Activated naive CD4-positive, alpha-beta T cell treated with anti-CD3 and anti-CD28 coated beads, Interleukin-2, amount 10 ng/mL, durations not matched to agents 7 days and 5 days (primary cell): ENCODE measurements at regions not wholly inside any gene's neighbourhood (a gene's known extent, or its start where the extent isn't known, plus 50 kb on each side); places are given as distances from the start of the nearest gene placed in this dataset.

Source experiments
- CTCF ChIA-PET: fragments of 350-600 bp; sonication (Branson Sonifier 250); formaldehyde crosslinking; loops from one replicate; lab custom pipeline; 2021; ENCODE audit warnings: antibody characterized with exemption; lab: Charles Lee
- DNase-seq: peaks from one replicate; pipeline ENCODE4 v3.0.0-alpha.2; 2020
- H3K27ac Mint-ChIP-seq: one replicate; pipeline ENCODE4 v1.8.0; 2021; ENCODE audit warnings: mild to moderate bottlenecking, moderate library complexity, mixed read lengths
- H3K27me3 Mint-ChIP-seq: one replicate; pipeline ENCODE4 v1.8.0; 2021; ENCODE audit warnings: mild to moderate bottlenecking, mixed read lengths
- H3K36me3 Mint-ChIP-seq: one replicate; pipeline ENCODE4 v1.8.0; 2021; ENCODE audit warnings: mixed read lengths
- H3K4me1 Mint-ChIP-seq: one replicate; pipeline ENCODE4 v1.8.0; 2021; ENCODE audit warnings: mixed read lengths
- H3K4me3 Mint-ChIP-seq: one replicate; pipeline ENCODE4 v1.8.0; 2021; ENCODE audit warnings: mild to moderate bottlenecking, moderate library complexity, mixed read lengths
- H3K9me3 Mint-ChIP-seq: one replicate; pipeline ENCODE4 v1.8.0; 2021; ENCODE audit warnings: mixed read lengths

GRCh38 chr13:111970494-111971141, 96.3 kb upstream of the SOX1 start:
- peaks cover 2% of the 10 kb centered on the region for H3K36me3 Mint-ChIP-seq
- peaks cover 17% of the 10 kb centered on the region for H3K9me3 Mint-ChIP-seq
- no peak for DNase-seq
- no peak overlapping the region for H3K27ac Mint-ChIP-seq
- CTCF ChIA-PET = no interaction called here
- no peak overlapping the region for H3K4me3 Mint-ChIP-seq
- H3K4me1 Mint-ChIP-seq = no peaks in the 10 kb centered on the region
- H3K27me3 Mint-ChIP-seq = peaks cover 8% of the 10 kb centered on the region

GRCh38 chr13:111971891-111972780, 94.8 kb upstream of the SOX1 start:
- H3K9me3 Mint-ChIP-seq = peaks cover 24% of the 10 kb centered on the region
- no peak overlapping the region for H3K27ac Mint-ChIP-seq
- H3K36me3 Mint-ChIP-seq = peaks cover 2% of the 10 kb centered on the region
- H3K4me1 Mint-ChIP-seq = no peaks in the 10 kb centered on the region
- CTCF ChIA-PET = no interaction called here
- no peak for DNase-seq
- H3K27me3 Mint-ChIP-seq = peaks cover 8% of the 10 kb centered on the region
- H3K4me3 Mint-ChIP-seq = no peak overlapping the region

GRCh38 chr13:111973186-111973585, 93.8 kb upstream of the SOX1 start:
- Mint-ChIP-seq H3K27ac (no peak overlapping the region), H3K9me3 (peaks cover 24% of the 10 kb centered on the region), H3K4me1 (no peaks in the 10 kb centered on the region), H3K4me3 (no peak overlapping the region), H3K36me3 (peaks cover 2% of the 10 kb centered on the region), H3K27me3 (peaks cover 8% of the 10 kb centered on the region)
- CTCF ChIA-PET = no interaction called here
- no peak for DNase-seq

- peaks cover 24% of the 10 kb centered on the region for H3K9me3 Mint-ChIP-seq
- H3K4me3 Mint-ChIP-seq = no peak overlapping the region
- DNase-seq = no peak
- H3K36me3 Mint-ChIP-seq = peaks cover 2% of the 10 kb centered on the region
- no peaks in the 10 kb centered on the region for H3K4me1 Mint-ChIP-seq
- peaks cover 8% of the 10 kb centered on the region for H3K27me3 Mint-ChIP-seq
- H3K27ac Mint-ChIP-seq = no peak overlapping the region
- CTCF ChIA-PET = no interaction called here
Measured at GRCh38 chr13:111973605-111974340, 93.2 kb upstream of the SOX1 start.

GRCh38 chr13:111974341-111974640, 92.7 kb upstream of the SOX1 start:
- H3K27ac Mint-ChIP-seq = no peak overlapping the region
- H3K4me3 Mint-ChIP-seq = no peak overlapping the region
- H3K9me3 Mint-ChIP-seq = peaks cover 24% of the 10 kb centered on the region
- no peaks in the 10 kb centered on the region for H3K4me1 Mint-ChIP-seq
- CTCF ChIA-PET = no interaction called here
- DNase-seq = no peak
- H3K27me3 Mint-ChIP-seq = peaks cover 8% of the 10 kb centered on the region
- peaks cover 2% of the 10 kb centered on the region for H3K36me3 Mint-ChIP-seq

GRCh38 chr13:111975539-111976473, 91.1 kb upstream of the SOX1 start:
- H3K4me1 Mint-ChIP-seq = no peaks in the 10 kb centered on the region
- peaks cover 2% of the 10 kb centered on the region for H3K36me3 Mint-ChIP-seq
- H3K4me3 Mint-ChIP-seq = no peak overlapping the region
- CTCF ChIA-PET = no interaction called here
- no peak for DNase-seq
- no peak overlapping the region for H3K27ac Mint-ChIP-seq
- peaks cover 5% of the 10 kb centered on the region for H3K27me3 Mint-ChIP-seq
- H3K9me3 Mint-ChIP-seq = peaks cover 24% of the 10 kb centered on the region

GRCh38 chr13:111976474-111977178, 90.3 kb upstream of the SOX1 start:
- H3K27me3 Mint-ChIP-seq = peaks cover 5% of the 10 kb centered on the region
- no peak overlapping the region for H3K27ac Mint-ChIP-seq
- CTCF ChIA-PET = no interaction called here

GRCh38 chr13:111977179-111977506, 89.8 kb upstream of the SOX1 start:
- H3K27me3 Mint-ChIP-seq = peaks cover 5% of the 10 kb centered on the region
- H3K4me1 Mint-ChIP-seq = no peaks in the 10 kb centered on the region
- H3K9me3 Mint-ChIP-seq = peaks cover 24% of the 10 kb centered on the region
- no peak overlapping the region for H3K27ac Mint-ChIP-seq
- DNase-seq = no peak
- H3K4me3 Mint-ChIP-seq = no peak overlapping the region
- CTCF ChIA-PET = no interaction called here
- peaks cover 2% of the 10 kb centered on the region for H3K36me3 Mint-ChIP-seq

More at GRCh38 chr13:111976474-111977178, 90.3 kb upstream of the SOX1 start:
- Mint-ChIP-seq H3K4me1 (no peaks in the 10 kb centered on the region), H3K36me3 (peaks cover 2% of the 10 kb centered on the region), H3K4me3 (no peak overlapping the region), H3K9me3 (peaks cover 24% of the 10 kb centered on the region)
- DNase-seq = no peak

GRCh38 chr13:111978546-111978945, 88.4 kb upstream of the SOX1 start:
- CTCF ChIA-PET = no interaction called here
- H3K27me3 Mint-ChIP-seq = no peaks in the 10 kb centered on the region
- no peaks in the 10 kb centered on the region for H3K4me1 Mint-ChIP-seq
- H3K4me3 Mint-ChIP-seq = no peak overlapping the region
- H3K27ac Mint-ChIP-seq = no peak overlapping the region
- peaks cover 24% of the 10 kb centered on the region for H3K9me3 Mint-ChIP-seq
- H3K36me3 Mint-ChIP-seq = peaks cover 2% of the 10 kb centered on the region
- no peak for DNase-seq

GRCh38 chr13:111980146-111980929, 86.6 kb upstream of the SOX1 start:
- no peak for DNase-seq
- Mint-ChIP-seq H3K27me3 (no peaks in the 10 kb centered on the region), H3K9me3 (peaks cover 10% of the 10 kb centered on the region), H3K4me1 (no peaks in the 10 kb centered on the region), H3K36me3 (peaks cover under 1% of the 10 kb centered on the region), H3K27ac (no peak overlapping the region), H3K4me3 (no peak overlapping the region)
- CTCF ChIA-PET = no interaction called here

- CTCF ChIA-PET = no interaction called here
- no peaks in the 10 kb centered on the region for H3K4me1 Mint-ChIP-seq
- no peak overlapping the region for H3K27ac Mint-ChIP-seq
- no peaks in the 10 kb centered on the region for H3K36me3 Mint-ChIP-seq
- H3K4me3 Mint-ChIP-seq = no peak overlapping the region
- H3K9me3 Mint-ChIP-seq = peaks cover 4% of the 10 kb centered on the region
- no peak for DNase-seq
- H3K27me3 Mint-ChIP-seq = no peaks in the 10 kb centered on the region
Measured at GRCh38 chr13:111981006-111981405, 85.9 kb upstream of the SOX1 start.

GRCh38 chr13:111981446-111982165, 85.3 kb upstream of the SOX1 start:
- Mint-ChIP-seq H3K4me1 (no peaks in the 10 kb centered on the region), H3K27ac (no peak overlapping the region), H3K27me3 (no peaks in the 10 kb centered on the region), H3K36me3 (no peaks in the 10 kb centered on the region), H3K9me3 (peaks cover 3% of the 10 kb centered on the region), H3K4me3 (no peak overlapping the region)
- CTCF ChIA-PET = no interaction called here
- no peak for DNase-seq
